OCI-LY1 (cell line): ENCODE measurements at regions not wholly inside any gene's neighbourhood (a gene's known extent, or its start where the extent isn't known, plus 50 kb on each side); places are given as distances from the start of the nearest gene placed in this dataset.

Source experiments
- H2AFZ ChIP-seq: fragments of 200-600 bp; sonication (generic), shearing (Covaris generic); 2 replicates; pipeline ENCODE4 v1.6.0; 2014; ENCODE audit warnings: antibody characterized with exemption, mild to moderate bottlenecking, low read length
- H3F3A ChIP-seq: fragments of 200-600 bp; sonication (generic), shearing (Covaris generic); 2 replicates; pipeline ENCODE4 v1.6.0; 2014; ENCODE audit warnings: mild to moderate bottlenecking, antibody characterized with exemption, low read length, moderate library complexity; ENCODE audit not compliant: insufficient read depth
- H3K27ac ChIP-seq: fragments of 200-600 bp; sonication (generic); 2 replicates; pipeline ENCODE4 v1.5.1; 2014; ENCODE audit warnings: low read length, mixed run types, mild to moderate bottlenecking, low read depth; ENCODE audit not compliant: poor library complexity, severe bottlenecking
- H3K27me3 ChIP-seq: fragments of 200-600 bp; sonication (generic); 2 replicates; pipeline ENCODE4 v1.6.0; 2014; ENCODE audit warnings: antibody characterized with exemption, mild to moderate bottlenecking, low read length, moderate library complexity; ENCODE audit not compliant: insufficient read depth
- H3K36me3 ChIP-seq: fragments of 200-600 bp; sonication (generic); 2 replicates; pipeline ENCODE4 v1.6.1; 2014; ENCODE audit warnings: mild to moderate bottlenecking, antibody characterized with exemption, low read length, moderate library complexity, mixed read lengths; ENCODE audit not compliant: insufficient read depth
- H3K4me1 ChIP-seq: fragments of 200-600 bp; sonication (generic); 2 replicates; pipeline ENCODE4 v1.5.1; 2014; ENCODE audit warnings: mild to moderate bottlenecking, low read length, moderate library complexity; ENCODE audit not compliant: insufficient read depth, severe bottlenecking
- H3K4me2 ChIP-seq: fragments of 200-600 bp; sonication (generic), shearing (Covaris generic); 2 replicates; pipeline ENCODE4 v1.6.1; 2014; ENCODE audit warnings: low read length
- H3K4me3 ChIP-seq: fragments of 200-600 bp; sonication (generic); 2 replicates; pipeline ENCODE4 v1.5.1; 2014; ENCODE audit warnings: low read length, low read depth, mild to moderate bottlenecking, mixed read lengths; ENCODE audit not compliant: poor library complexity, severe bottlenecking
- H3K79me2 ChIP-seq: fragments of 200-600 bp; shearing (Covaris generic); 2 replicates; pipeline ENCODE4 v1.6.1; 2016; ENCODE audit warnings: mixed run types, low read length, mixed read lengths; ENCODE audit not compliant: insufficient read depth
- H3K9ac ChIP-seq: fragments of 200-600 bp; sonication (generic), shearing (Covaris generic); 2 replicates; pipeline ENCODE4 v1.6.1; 2014; ENCODE audit warnings: mild to moderate bottlenecking, low read length, mixed read lengths
- H3K9me2 ChIP-seq: fragments of 200-600 bp; sonication (generic), shearing (Covaris generic); 2 replicates; pipeline ENCODE4 v1.6.1; 2014; ENCODE audit warnings: low read depth, mild to moderate bottlenecking, low read length, mixed read lengths
- H3K9me3 ChIP-seq: fragments of 200-600 bp; shearing (Covaris generic); 2 replicates; pipeline ENCODE4 v1.6.1; 2014; ENCODE audit warnings: low read length, mixed read lengths
- H4K20me1 ChIP-seq: fragments of 200-600 bp; sonication (generic), shearing (Covaris generic); 2 replicates; pipeline ENCODE4 v1.6.0; 2016; ENCODE audit warnings: mild to moderate bottlenecking, low read length; ENCODE audit not compliant: insufficient read depth
- EZH2 ChIP-seq: fragments of 200-600 bp; sonication (generic), shearing (Covaris generic); IDR thresholded peaks from 2 replicates; pipeline ENCODE4 v1.8.0; 2017; ENCODE audit warnings: borderline replicate concordance, mixed run types, mild to moderate bottlenecking, antibody characterized with exemption, low read length, moderate library complexity, mixed read lengths
- TF ChIP-seq, protein P1 (sequence below): fragments of 200-600 bp; sonication (generic), shearing (Covaris generic); IDR thresholded peaks from 2 replicates; pipeline ENCODE4 v1.5.1; 2017; ENCODE audit warnings: mild to moderate bottlenecking, antibody characterized with exemption, low read length, moderate library complexity, mixed read lengths

DNA sequence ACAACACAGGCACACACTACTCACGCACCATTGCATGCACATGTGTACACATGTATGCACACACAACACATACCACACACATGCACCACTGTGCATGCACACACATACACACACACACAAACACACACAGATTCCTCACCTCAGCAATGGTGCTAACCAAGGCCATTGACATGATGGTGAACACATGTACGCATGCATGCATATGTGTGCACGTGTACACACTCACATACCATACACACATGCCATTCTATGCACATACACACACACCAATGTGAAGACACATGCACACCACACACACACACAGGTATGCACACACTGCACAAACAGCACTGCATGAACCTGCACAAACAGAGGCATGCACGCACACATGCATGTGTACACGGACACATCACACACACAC lies 976.0 kb downstream of the DCDC2C start:
- TF ChIP-seq EZH2 = no peak
- TF ChIP-seq, protein P1, sequence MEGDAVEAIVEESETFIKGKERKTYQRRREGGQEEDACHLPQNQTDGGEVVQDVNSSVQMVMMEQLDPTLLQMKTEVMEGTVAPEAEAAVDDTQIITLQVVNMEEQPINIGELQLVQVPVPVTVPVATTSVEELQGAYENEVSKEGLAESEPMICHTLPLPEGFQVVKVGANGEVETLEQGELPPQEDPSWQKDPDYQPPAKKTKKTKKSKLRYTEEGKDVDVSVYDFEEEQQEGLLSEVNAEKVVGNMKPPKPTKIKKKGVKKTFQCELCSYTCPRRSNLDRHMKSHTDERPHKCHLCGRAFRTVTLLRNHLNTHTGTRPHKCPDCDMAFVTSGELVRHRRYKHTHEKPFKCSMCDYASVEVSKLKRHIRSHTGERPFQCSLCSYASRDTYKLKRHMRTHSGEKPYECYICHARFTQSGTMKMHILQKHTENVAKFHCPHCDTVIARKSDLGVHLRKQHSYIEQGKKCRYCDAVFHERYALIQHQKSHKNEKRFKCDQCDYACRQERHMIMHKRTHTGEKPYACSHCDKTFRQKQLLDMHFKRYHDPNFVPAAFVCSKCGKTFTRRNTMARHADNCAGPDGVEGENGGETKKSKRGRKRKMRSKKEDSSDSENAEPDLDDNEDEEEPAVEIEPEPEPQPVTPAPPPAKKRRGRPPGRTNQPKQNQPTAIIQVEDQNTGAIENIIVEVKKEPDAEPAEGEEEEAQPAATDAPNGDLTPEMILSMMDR = no peak
- no peak overlapping the region for H3K4me2 ChIP-seq
- H3K79me2 ChIP-seq = no peaks in the 10 kb centered on the region
- H3F3A ChIP-seq = no peaks in the 10 kb centered on the region
- H3K36me3 ChIP-seq = no peaks in the 10 kb centered on the region
- H3K9me2 ChIP-seq = no peaks in the 10 kb centered on the region
- no peak overlapping the region for H3K9ac ChIP-seq
- no peaks in the 10 kb centered on the region for H3K9me3 ChIP-seq
- H2AFZ ChIP-seq = no peak overlapping the region
- H3K4me3 ChIP-seq = no peak overlapping the region
- no peaks in the 10 kb centered on the region for H4K20me1 ChIP-seq
- no peaks in the 10 kb centered on the region for H3K27me3 ChIP-seq
- no peak overlapping the region for H3K27ac ChIP-seq
- H3K4me1 ChIP-seq = no peaks in the 10 kb centered on the region

DNA sequence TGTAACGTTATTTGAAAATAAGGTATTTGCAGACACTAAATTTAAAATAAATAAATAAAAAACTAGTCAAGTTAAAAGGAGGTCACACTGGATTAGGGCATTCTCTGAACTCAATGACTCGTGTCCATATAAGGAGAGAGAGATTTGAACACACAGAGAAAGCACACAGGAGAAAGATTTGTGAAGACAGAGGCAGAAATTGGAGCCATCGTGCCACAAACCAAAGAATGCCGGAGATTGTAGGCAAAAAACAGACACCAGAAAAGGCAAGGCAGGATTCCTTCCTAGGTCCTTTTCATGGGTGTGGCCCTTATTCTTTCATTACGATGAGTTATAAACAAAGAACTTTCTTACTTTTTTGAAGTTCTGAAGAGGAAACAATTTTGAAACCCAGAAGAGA lies 981.5 kb downstream of the DCDC2C start:
- Histone ChIP-seq H3K4me3 (no peak overlapping the region), H3K36me3 (no peaks in the 10 kb centered on the region), H3K4me2 (no peak overlapping the region), H4K20me1 (no peaks in the 10 kb centered on the region), H3K9ac (no peak overlapping the region), H3K9me2 (no peaks in the 10 kb centered on the region), H3K27ac (no peak overlapping the region), H3F3A (no peaks in the 10 kb centered on the region), H3K4me1 (no peaks in the 10 kb centered on the region), H3K27me3 (no peaks in the 10 kb centered on the region), H3K79me2 (no peaks in the 10 kb centered on the region), H3K9me3 (no peaks in the 10 kb centered on the region), H2AFZ (no peak overlapping the region)
- TF ChIP-seq, protein P1 = no peak
- no peak for TF ChIP-seq EZH2

DNA sequence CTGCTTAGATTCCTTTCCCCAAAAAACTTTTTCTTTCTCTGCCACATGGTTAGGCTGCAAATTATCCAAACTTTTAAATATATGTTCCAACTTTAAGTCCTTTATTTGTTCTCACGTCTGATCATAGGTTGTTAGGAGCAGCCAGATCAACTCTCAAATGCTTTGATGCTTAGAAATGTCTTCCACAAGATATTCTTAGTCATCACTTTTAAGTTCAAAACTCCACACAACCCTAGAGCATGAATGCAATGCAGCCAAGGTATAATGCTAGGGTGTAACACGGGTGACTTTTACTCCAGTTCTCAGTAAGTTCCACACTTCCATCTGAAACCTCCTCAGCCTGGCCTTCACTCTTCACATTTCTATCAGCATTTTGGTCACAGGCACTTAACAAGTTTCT lies 987.5 kb downstream of the DCDC2C start:
- Histone ChIP-seq H3F3A (no peaks in the 10 kb centered on the region), H3K27me3 (no peaks in the 10 kb centered on the region; the same call in 1 of the 2 replicates)

More for the DNA sequence above, 987.5 kb downstream of the DCDC2C start:
- Histone ChIP-seq H3K9me3 (no peaks in the 10 kb centered on the region), H3K4me1 (no peaks in the 10 kb centered on the region), H4K20me1 (no peaks in the 10 kb centered on the region), H2AFZ (no peak overlapping the region), H3K79me2 (no peaks in the 10 kb centered on the region), H3K9ac (no peak overlapping the region), H3K36me3 (no peaks in the 10 kb centered on the region), H3K4me3 (no peak overlapping the region), H3K9me2 (no peaks in the 10 kb centered on the region), H3K27ac (no peak overlapping the region), H3K4me2 (no peak overlapping the region)
- TF ChIP-seq EZH2 = no peak
- TF ChIP-seq, protein P1 = no peak
